Dendritic cell treated with granulocyte-macrophage colony-stimulating factor and Interleukin-4, amounts not matched to agents 40 ng/mL and 50 ng/mL, for 4 days (primary cell): ENCODE measurements at regions not wholly inside any gene's neighbourhood (a gene's known extent, or its start where the extent isn't known, plus 50 kb on each side); places are given as distances from the start of the nearest gene placed in this dataset.

Experiments
- H3K27ac Mint-ChIP-seq: one replicate; pipeline ENCODE4 v1.8.0; 2022; ENCODE audit warnings: mild to moderate bottlenecking, mixed read lengths
- H3K27me3 Mint-ChIP-seq: one replicate; pipeline ENCODE4 v1.8.0; 2022; ENCODE audit warnings: mild to moderate bottlenecking, mixed read lengths
- H3K36me3 Mint-ChIP-seq: one replicate; pipeline ENCODE4 v1.8.0; 2022; ENCODE audit warnings: low read depth, mixed read lengths
- H3K4me1 Mint-ChIP-seq: one replicate; pipeline ENCODE4 v1.8.0; 2022; ENCODE audit warnings: low read depth, mixed read lengths
- H3K4me3 Mint-ChIP-seq: one replicate; pipeline ENCODE4 v1.8.0; 2022; ENCODE audit warnings: mild to moderate bottlenecking, moderate library complexity, mixed read lengths
- H3K9me3 Mint-ChIP-seq: one replicate; pipeline ENCODE4 v1.8.0; 2022; ENCODE audit warnings: mixed read lengths
- intact Hi-C: fragments of 100-400 bp; cut with micrococcal nuclease; formaldehyde crosslinking; loops from one replicate; pipeline ENCODE4 v1.15.0; 2022

- Mint-ChIP-seq H3K4me1 (no peaks in the 10 kb centered on the region), H3K36me3 (no peaks in the 10 kb centered on the region), H3K27ac (no peak overlapping the region), H3K9me3 (no peaks in the 10 kb centered on the region), H3K27me3 (no peaks in the 10 kb centered on the region), H3K4me3 (no peak overlapping the region)
- intact Hi-C loops: no loop called here
Measured at GRCh38 chr18:78679031-78679430, 300.6 kb upstream of the SALL3 start.

GRCh38 chr18:78679613-78680260 is 299.9 kb upstream of the SALL3 start:
- intact Hi-C loops: no loop called here
- Mint-ChIP-seq H3K4me1 (no peaks in the 10 kb centered on the region), H3K4me3 (no peak overlapping the region), H3K27me3 (no peaks in the 10 kb centered on the region), H3K27ac (no peak overlapping the region), H3K9me3 (no peaks in the 10 kb centered on the region), H3K36me3 (no peaks in the 10 kb centered on the region)

GRCh38 chr18:78681396-78681795 is 298.2 kb upstream of the SALL3 start:
- Mint-ChIP-seq H3K27ac (no peak overlapping the region), H3K4me1 (no peaks in the 10 kb centered on the region), H3K36me3 (no peaks in the 10 kb centered on the region), H3K27me3 (no peaks in the 10 kb centered on the region), H3K4me3 (no peak overlapping the region), H3K9me3 (no peaks in the 10 kb centered on the region)
- intact Hi-C loops: no loop called here

GRCh38 chr18:78681934-78682333 is 297.7 kb upstream of the SALL3 start:
- Mint-ChIP-seq H3K4me1 (no peaks in the 10 kb centered on the region), H3K36me3 (no peaks in the 10 kb centered on the region), H3K4me3 (no peak overlapping the region), H3K27ac (no peak overlapping the region), H3K9me3 (no peaks in the 10 kb centered on the region), H3K27me3 (no peaks in the 10 kb centered on the region)
- intact Hi-C loops: no loop called here

- intact Hi-C loops: no loop called here
- Mint-ChIP-seq H3K36me3 (no peaks in the 10 kb centered on the region), H3K27me3 (no peaks in the 10 kb centered on the region), H3K9me3 (no peaks in the 10 kb centered on the region), H3K4me1 (no peaks in the 10 kb centered on the region), H3K27ac (no peak overlapping the region), H3K4me3 (no peak overlapping the region)
Measured at GRCh38 chr18:78682716-78683115, 296.9 kb upstream of the SALL3 start.

- no peaks in the 10 kb centered on the region for H3K36me3 Mint-ChIP-seq
- no peaks in the 10 kb centered on the region for H3K27me3 Mint-ChIP-seq
- no peak overlapping the region for H3K27ac Mint-ChIP-seq
- intact Hi-C loops: no loop called here
- H3K4me3 Mint-ChIP-seq: no peak overlapping the region
- no peaks in the 10 kb centered on the region for H3K4me1 Mint-ChIP-seq
- H3K9me3 Mint-ChIP-seq: no peaks in the 10 kb centered on the region
Measured at GRCh38 chr18:78683191-78684010, 296.2 kb upstream of the SALL3 start.

- H3K27me3 Mint-ChIP-seq: no peaks in the 10 kb centered on the region
- H3K36me3 Mint-ChIP-seq: no peaks in the 10 kb centered on the region
- no peaks in the 10 kb centered on the region for H3K4me1 Mint-ChIP-seq
- intact Hi-C loops: no loop called here
- H3K27ac Mint-ChIP-seq: no peak overlapping the region
- H3K4me3 Mint-ChIP-seq: no peak overlapping the region
- no peaks in the 10 kb centered on the region for H3K9me3 Mint-ChIP-seq
Measured at GRCh38 chr18:78685250-78685979, 294.2 kb upstream of the SALL3 start.

DNA sequence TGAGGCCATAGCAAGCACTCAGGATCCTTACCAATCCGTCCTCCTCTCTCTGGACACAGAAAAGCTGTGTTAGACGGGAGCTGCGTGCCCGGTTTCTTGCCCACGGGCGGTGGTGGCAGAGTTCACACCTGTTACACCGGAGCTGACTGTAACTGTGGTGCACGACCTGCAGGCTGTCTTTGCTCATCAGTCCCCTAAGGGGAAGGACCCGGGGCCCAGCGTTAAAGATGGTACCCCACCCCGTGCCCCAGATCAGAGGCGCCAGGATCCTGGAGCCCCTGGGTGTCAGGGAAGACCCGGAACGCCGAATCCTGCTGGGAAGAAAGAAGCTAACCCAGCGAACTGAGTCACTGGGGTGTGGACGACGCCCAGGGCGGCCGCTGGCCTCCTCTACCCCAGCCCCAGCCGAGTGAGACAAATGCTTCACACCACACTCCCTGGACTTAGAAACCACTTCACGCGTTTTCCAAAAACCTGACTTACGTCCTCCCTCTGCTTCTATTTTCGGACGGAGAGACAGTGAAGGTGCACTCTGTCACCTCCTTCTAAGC is 293.6 kb upstream of the SALL3 start:
- Mint-ChIP-seq H3K27ac (no peak overlapping the region), H3K4me3 (no peak overlapping the region), H3K36me3 (no peaks in the 10 kb centered on the region), H3K4me1 (no peaks in the 10 kb centered on the region), H3K9me3 (no peaks in the 10 kb centered on the region), H3K27me3 (no peaks in the 10 kb centered on the region)
- intact Hi-C loops: no loop called here

DNA sequence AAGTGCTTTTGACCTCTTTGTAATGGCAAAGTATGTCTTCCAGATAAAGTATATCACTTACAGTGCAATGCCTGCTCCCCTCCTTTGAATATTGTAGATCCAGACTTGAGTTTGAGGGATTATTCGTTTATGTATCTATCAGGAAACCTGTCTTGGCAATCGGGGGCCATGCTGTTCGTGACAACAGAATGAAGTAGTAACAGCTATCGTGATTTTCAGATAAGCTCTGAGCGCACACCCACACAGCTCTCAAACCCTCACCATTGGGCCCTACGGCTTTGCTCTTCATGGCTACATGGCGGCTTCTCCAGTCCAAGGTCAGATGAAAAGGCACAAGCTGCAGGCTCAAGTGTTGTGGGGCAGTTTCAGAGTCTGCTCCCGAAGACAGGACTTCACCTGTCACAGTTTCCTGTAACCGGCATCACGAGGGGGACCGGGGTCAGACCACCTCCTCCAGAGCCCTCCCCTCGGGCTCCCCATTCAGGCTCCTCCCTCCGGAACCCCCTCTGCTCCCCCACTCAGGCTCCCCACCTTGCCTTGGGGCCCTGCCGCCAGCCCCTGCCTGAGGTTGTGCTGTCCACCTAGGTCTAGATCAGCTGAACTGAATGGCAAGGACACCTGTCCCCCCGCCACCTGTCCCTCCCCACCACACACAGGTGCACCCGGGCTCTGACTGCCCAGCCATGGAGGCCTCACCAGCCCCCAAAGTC is 292.5 kb upstream of the SALL3 start:
- Mint-ChIP-seq H3K27ac (no peak overlapping the region), H3K27me3 (no peaks in the 10 kb centered on the region), H3K36me3 (no peaks in the 10 kb centered on the region), H3K4me1 (no peaks in the 10 kb centered on the region), H3K4me3 (no peak overlapping the region), H3K9me3 (no peaks in the 10 kb centered on the region)
- intact Hi-C loops: no loop called here

DNA sequence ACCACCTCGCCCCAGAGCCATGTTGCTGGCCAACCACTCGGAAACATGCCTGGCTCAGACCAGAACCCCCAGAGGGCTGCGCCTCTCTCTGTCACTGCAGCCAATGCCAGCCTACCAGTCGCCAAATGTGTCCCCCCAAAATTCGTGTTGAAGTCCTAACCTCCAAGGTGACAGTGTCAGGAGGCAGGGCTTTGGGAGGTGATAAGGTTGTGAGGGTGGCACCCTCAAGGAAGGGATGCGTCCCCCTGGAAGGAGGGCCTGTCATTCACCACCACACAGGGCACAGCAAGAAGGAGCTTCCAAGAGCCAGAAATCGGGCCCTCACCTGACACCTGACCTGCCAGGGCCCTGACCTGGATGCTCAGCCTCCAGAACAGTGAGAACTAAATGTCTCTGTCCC is 291.9 kb upstream of the SALL3 start:
- intact Hi-C loops: no loop called here
- no peaks in the 10 kb centered on the region for H3K9me3 Mint-ChIP-seq
- H3K4me1 Mint-ChIP-seq: no peaks in the 10 kb centered on the region
- H3K4me3 Mint-ChIP-seq: no peak overlapping the region
- H3K36me3 Mint-ChIP-seq: no peaks in the 10 kb centered on the region
- no peaks in the 10 kb centered on the region for H3K27me3 Mint-ChIP-seq
- no peak overlapping the region for H3K27ac Mint-ChIP-seq

- H3K4me3 Mint-ChIP-seq: no peak overlapping the region
- no peaks in the 10 kb centered on the region for H3K27me3 Mint-ChIP-seq
- no peak overlapping the region for H3K27ac Mint-ChIP-seq
- H3K4me1 Mint-ChIP-seq: no peaks in the 10 kb centered on the region
- H3K9me3 Mint-ChIP-seq: no peaks in the 10 kb centered on the region
- intact Hi-C loops: no loop called here
- no peaks in the 10 kb centered on the region for H3K36me3 Mint-ChIP-seq
Measured at GRCh38 chr18:78688249-78688648, 291.4 kb upstream of the SALL3 start.

- intact Hi-C loops: no loop called here
- Mint-ChIP-seq H3K4me1 (no peaks in the 10 kb centered on the region), H3K4me3 (no peak overlapping the region), H3K27ac (no peak overlapping the region), H3K9me3 (no peaks in the 10 kb centered on the region), H3K36me3 (no peaks in the 10 kb centered on the region), H3K27me3 (no peaks in the 10 kb centered on the region)
Measured at GRCh38 chr18:78688916-78689315, 290.7 kb upstream of the SALL3 start.

DNA sequence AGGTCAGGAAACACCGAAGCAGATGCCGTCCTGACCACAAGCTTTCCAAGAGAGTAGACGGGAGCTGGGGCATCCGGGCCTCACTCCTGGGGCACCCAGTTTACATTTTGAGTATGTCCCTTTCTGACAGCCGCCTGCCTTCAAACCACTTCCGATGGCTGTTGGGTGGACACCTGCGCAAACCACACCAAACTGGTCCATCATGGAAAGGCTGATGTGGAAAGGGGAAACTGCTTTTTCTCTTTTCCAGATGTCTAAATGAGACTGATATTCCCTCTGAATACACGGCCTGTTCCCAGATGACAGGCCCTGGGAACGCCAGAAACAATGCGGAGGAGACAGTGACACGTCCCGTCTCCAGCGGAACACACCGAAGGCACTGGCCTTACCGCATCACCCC is 290.0 kb upstream of the SALL3 start:
- Mint-ChIP-seq H3K4me1 (no peaks in the 10 kb centered on the region), H3K9me3 (no peaks in the 10 kb centered on the region), H3K36me3 (no peaks in the 10 kb centered on the region), H3K4me3 (no peak overlapping the region), H3K27ac (no peak overlapping the region), H3K27me3 (no peaks in the 10 kb centered on the region)
- intact Hi-C loops: no loop called here

DNA sequence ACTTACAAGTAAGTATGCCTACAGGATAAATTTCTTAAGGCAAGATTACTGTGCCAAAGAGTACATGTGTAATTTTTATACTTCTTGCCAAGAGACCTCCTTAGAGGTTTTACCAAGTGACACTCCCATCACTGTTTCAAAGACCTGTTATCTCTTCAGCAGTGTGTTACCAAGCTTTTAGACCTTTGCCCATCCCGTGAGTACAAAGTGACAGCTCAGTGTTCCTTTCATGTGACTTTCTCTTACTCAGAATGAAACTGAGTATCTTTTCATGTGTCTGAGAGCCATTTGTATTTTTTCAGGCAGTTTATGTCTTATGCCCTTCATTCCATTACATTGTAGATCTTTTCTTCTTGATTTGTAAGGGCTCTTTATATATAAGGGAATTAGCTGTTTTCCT is 287.5 kb upstream of the SALL3 start:
- Mint-ChIP-seq H3K4me1 (no peaks in the 10 kb centered on the region), H3K4me3 (no peak overlapping the region), H3K9me3 (peaks cover 1% of the 10 kb centered on the region), H3K27me3 (no peaks in the 10 kb centered on the region), H3K27ac (no peak overlapping the region), H3K36me3 (no peaks in the 10 kb centered on the region)
- intact Hi-C loops: no loop called here
